Mesendoderm (in vitro differentiated cells): ENCODE measurements at regions not wholly inside any gene's neighbourhood (a gene's known extent, or its start where the extent isn't known, plus 50 kb on each side); places are given as distances from the start of the nearest gene placed in this dataset.

ENCODE experiments used
- DNase-seq: peaks from one replicate; pipeline ENCODE4 v3.0.0; 2013
- H2AK5ac ChIP-seq: 2 replicates; pipeline ENCODE4 v1.6.1; 2013; ENCODE audit warnings: low read length, inconsistent platforms
- H2BK120ac ChIP-seq: 2 replicates; pipeline ENCODE4 v1.6.1; 2013; ENCODE audit warnings: low read depth, mild to moderate bottlenecking, low read length, moderate library complexity, mixed read lengths
- H2BK15ac ChIP-seq: replicated peaks from 2 replicates; pipeline ENCODE4 v1.6.1; 2013; ENCODE audit warnings: low read depth, mild to moderate bottlenecking, moderate library complexity
- H2BK5ac ChIP-seq: 2 replicates; pipeline ENCODE4 v1.6.1; 2013; ENCODE audit warnings: low read length, inconsistent platforms
- H3K18ac ChIP-seq: 2 replicates; pipeline ENCODE4 v1.6.1; 2013; ENCODE audit warnings: mild to moderate bottlenecking, low read length, mixed read lengths
- H3K23ac ChIP-seq: one replicate; pipeline ENCODE4 v1.6.1; 2013; ENCODE audit warnings: low read length
- H3K27ac ChIP-seq: 2 replicates; pipeline ENCODE4 v1.5.1; 2013; ENCODE audit warnings: low read depth, mild to moderate bottlenecking, inconsistent platforms, low read length, moderate library complexity
- H3K27me3 ChIP-seq: 2 replicates; pipeline ENCODE4 v1.6.1; 2013; ENCODE audit warnings: low read length, control low read depth, mild to moderate bottlenecking, inconsistent platforms; ENCODE audit not compliant: insufficient read depth, poor library complexity
- H3K36me3 ChIP-seq: 2 replicates; pipeline ENCODE4 v1.6.1; 2013; ENCODE audit warnings: low read length, inconsistent platforms; ENCODE audit not compliant: control insufficient read depth, insufficient read depth
- H3K4ac ChIP-seq: one replicate; pipeline ENCODE4 v1.6.1; 2013; ENCODE audit warnings: low read depth, mild to moderate bottlenecking, low read length, moderate library complexity
- H3K4me1 ChIP-seq: 2 replicates; pipeline ENCODE4 v1.6.1; 2013; ENCODE audit warnings: low read depth, low read length, inconsistent platforms; ENCODE audit not compliant: control insufficient read depth
- H3K4me2 ChIP-seq: 2 replicates; pipeline ENCODE4 v1.6.1; 2013; ENCODE audit warnings: low read length
- H3K4me3 ChIP-seq: 2 replicates; pipeline ENCODE4 v1.5.1; 2013; ENCODE audit warnings: mild to moderate bottlenecking, low read length
- H3K56ac ChIP-seq: one replicate; pipeline ENCODE4 v1.6.1; 2013; ENCODE audit warnings: low read length
- H3K79me1 ChIP-seq: 2 replicates; pipeline ENCODE4 v1.6.1; 2013; ENCODE audit warnings: low read length, inconsistent platforms
- H3K79me2 ChIP-seq: 2 replicates; pipeline ENCODE4 v1.6.1; 2013; ENCODE audit warnings: mild to moderate bottlenecking, low read length; ENCODE audit not compliant: control insufficient read depth, insufficient read depth
- H3K9ac ChIP-seq: 2 replicates; pipeline ENCODE4 v1.6.1; 2013; ENCODE audit warnings: low read length, inconsistent platforms
- H4K5ac ChIP-seq: one replicate; pipeline ENCODE4 v1.6.1; 2013; ENCODE audit warnings: low read length
- H4K8ac ChIP-seq: one replicate; pipeline ENCODE4 v1.6.1; 2013; ENCODE audit warnings: low read depth, mild to moderate bottlenecking, control low read depth, low read length, moderate library complexity
- WGBS: extraction: QIAGEN DNeasy Blood & Tissue Kit; methylation state at CpG from one replicate; pipeline ENCODE4 v1.1.7; 2013; ENCODE audit warnings: low lambda C conversion rate, missing lambda C conversion rate; ENCODE audit not compliant: insufficient coverage; ENCODE audit errors: extremely low coverage; 5-methylcytosine and 5-hydroxymethylcytosine counted together

DNA sequence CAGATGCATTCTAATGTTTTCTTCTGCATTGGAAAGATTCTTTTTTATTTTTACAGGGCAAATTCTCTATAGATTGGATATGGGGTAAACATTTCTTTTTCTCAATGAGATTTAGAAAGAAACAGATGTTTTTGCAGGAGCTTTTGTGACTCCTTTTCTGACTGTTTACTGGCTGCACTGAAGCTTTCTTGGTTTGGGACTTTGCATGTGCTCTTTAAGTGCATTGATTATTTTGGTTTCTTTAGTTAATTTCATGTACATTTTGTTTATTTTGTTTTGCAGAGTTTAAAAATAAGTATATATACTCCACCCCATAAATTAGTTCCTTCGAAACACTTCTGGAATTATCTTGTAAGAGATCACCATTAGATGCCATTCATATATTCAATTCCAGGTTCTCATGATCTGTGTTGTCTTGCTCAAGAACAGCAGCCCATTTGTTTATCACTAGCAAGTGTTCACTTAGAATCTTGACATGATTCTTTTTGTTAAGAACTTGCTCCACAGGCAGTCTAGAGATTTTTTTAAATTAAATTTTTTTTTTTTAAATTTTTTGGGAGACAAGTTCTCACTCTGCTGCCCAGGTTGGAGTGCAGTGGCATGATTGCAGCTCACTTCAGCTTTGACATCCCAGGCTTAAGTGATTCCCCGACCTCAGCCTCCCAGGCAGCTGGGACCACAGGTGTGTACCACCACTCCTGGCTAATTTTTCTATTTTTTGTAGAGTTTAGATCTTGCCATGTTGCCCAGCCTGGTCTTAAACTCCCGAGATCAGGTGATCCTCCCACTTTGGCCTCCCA is 233.7 kb downstream of the MYCN start:
- no peak for DNase-seq
- Histone ChIP-seq H3K27ac (no peak overlapping the region), H3K79me2 (no peaks in the 10 kb centered on the region), H4K5ac (no peak overlapping the region), H3K4me3 (no peak overlapping the region), H3K56ac (no peak overlapping the region), H3K4me2 (no peak overlapping the region), H2BK5ac (no peak overlapping the region), H2BK15ac (no peak overlapping the region), H3K4me1 (no peaks in the 10 kb centered on the region), H3K4ac (no peak overlapping the region), H3K9ac (no peak overlapping the region), H2AK5ac (no peak overlapping the region), H3K36me3 (no peaks in the 10 kb centered on the region), H3K18ac (no peak overlapping the region), H4K8ac (no peak overlapping the region), H3K79me1 (no peaks in the 10 kb centered on the region), H3K23ac (no peak overlapping the region), H2BK120ac (no peak overlapping the region), H3K27me3 (no peaks in the 10 kb centered on the region)
- no CpG with 5 or more reads among the region's 3 CpGs for WGBS

DNA sequence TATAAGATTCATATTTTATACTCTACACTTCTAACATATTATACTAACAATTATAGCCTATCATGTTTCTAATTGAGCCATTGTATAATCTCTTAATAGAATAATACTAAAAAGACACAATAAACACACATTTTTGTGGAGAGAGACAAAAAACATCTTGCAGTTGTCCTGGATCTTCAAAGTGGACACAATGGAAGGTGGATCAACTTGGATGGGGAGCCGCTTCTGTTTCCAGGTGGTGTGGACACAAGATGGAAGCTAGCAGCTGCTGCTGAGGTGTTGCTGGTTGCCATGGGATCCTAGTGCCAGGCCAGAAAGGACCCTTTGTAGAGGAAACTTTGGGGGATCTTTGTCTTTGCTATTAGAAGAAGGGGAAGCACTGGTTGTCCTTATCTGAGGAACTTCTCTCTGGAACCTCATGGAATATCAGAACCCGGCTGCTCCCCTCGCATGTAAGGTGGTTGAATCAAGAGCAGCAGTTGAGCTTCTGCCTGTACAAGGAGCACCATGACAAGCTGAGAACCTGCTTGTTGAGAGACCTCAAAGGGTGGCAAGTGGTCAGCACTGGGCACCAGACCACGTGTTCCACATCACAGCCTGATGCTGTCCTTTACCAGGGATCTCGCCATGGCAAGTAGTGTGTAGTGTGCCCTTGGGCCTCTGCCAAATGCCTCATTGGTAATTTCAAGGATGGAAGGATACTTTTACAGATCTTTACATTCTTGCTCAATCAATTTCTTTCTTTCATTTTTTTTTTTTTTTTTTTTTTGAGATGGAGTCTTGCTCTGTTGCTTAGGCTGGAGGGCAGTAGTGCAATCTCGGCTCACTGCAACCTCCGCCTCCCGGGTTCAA is 232.2 kb downstream of the MYCN start:
- no peak overlapping the region for H3K4ac ChIP-seq
- H3K9ac ChIP-seq: no peak overlapping the region
- no peak overlapping the region for H3K23ac ChIP-seq
- H3K56ac ChIP-seq: no peak overlapping the region
- no peaks in the 10 kb centered on the region for H3K79me1 ChIP-seq
- no peak overlapping the region for H3K4me2 ChIP-seq
- H2BK5ac ChIP-seq: no peak overlapping the region
- no peaks in the 10 kb centered on the region for H3K27me3 ChIP-seq
- H3K18ac ChIP-seq: no peak overlapping the region
- H2BK15ac ChIP-seq: no peak overlapping the region
- no peak overlapping the region for H3K4me3 ChIP-seq
- H3K27ac ChIP-seq: no peak overlapping the region
- no peak overlapping the region for H4K8ac ChIP-seq
- WGBS: no CpG with 5 or more reads among the region's 8 CpGs
- H2BK120ac ChIP-seq: no peak overlapping the region
- no peaks in the 10 kb centered on the region for H3K4me1 ChIP-seq
- no peak for DNase-seq
- no peak overlapping the region for H4K5ac ChIP-seq
- no peak overlapping the region for H2AK5ac ChIP-seq
- H3K36me3 ChIP-seq: no peaks in the 10 kb centered on the region
- H3K79me2 ChIP-seq: no peaks in the 10 kb centered on the region

DNA sequence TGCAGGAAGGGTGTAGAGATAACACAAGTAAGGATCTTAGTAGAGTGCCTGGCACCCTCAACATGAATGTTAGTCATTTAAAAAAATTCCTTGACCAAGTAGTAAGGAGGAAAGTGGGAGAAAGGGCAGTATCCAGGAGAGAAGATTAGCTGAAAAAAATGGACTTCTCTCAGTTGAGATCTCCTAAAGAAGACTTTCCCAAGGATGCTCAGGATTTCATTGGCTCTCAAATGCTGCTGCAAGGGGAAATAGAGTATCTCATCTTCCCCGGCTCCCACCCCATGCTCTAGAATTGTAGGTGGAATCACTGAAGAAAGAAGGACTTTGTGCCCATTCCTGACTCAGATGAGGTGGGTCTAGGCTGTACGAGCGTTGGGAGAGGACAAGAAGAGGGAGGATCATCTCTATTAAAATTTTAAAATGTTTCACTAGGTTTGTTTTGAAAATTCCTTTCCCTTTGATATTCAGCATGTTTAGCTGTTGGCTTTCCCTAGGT is 231.1 kb downstream of the MYCN start:
- H3K4me1 ChIP-seq: no peaks in the 10 kb centered on the region
- no peaks in the 10 kb centered on the region for H3K36me3 ChIP-seq
- no peak overlapping the region for H3K4ac ChIP-seq
- no peak overlapping the region for H3K9ac ChIP-seq
- no peak overlapping the region for H3K56ac ChIP-seq
- no peak overlapping the region for H3K27ac ChIP-seq
- H2BK120ac ChIP-seq: no peak overlapping the region
- no peak overlapping the region for H3K18ac ChIP-seq
- no peak overlapping the region for H2BK15ac ChIP-seq
- no peak overlapping the region for H3K23ac ChIP-seq
- no peak overlapping the region for H3K4me3 ChIP-seq
- no peaks in the 10 kb centered on the region for H3K79me2 ChIP-seq
- H3K79me1 ChIP-seq: no peaks in the 10 kb centered on the region
- no peak for DNase-seq
- H2AK5ac ChIP-seq: no peak overlapping the region
- no peak overlapping the region for H2BK5ac ChIP-seq
- no peak overlapping the region for H4K8ac ChIP-seq
- H3K27me3 ChIP-seq: no peaks in the 10 kb centered on the region
- no peak overlapping the region for H3K4me2 ChIP-seq
- no peak overlapping the region for H4K5ac ChIP-seq
- WGBS: no CpG with 5 or more reads among the region's 3 CpGs

DNA sequence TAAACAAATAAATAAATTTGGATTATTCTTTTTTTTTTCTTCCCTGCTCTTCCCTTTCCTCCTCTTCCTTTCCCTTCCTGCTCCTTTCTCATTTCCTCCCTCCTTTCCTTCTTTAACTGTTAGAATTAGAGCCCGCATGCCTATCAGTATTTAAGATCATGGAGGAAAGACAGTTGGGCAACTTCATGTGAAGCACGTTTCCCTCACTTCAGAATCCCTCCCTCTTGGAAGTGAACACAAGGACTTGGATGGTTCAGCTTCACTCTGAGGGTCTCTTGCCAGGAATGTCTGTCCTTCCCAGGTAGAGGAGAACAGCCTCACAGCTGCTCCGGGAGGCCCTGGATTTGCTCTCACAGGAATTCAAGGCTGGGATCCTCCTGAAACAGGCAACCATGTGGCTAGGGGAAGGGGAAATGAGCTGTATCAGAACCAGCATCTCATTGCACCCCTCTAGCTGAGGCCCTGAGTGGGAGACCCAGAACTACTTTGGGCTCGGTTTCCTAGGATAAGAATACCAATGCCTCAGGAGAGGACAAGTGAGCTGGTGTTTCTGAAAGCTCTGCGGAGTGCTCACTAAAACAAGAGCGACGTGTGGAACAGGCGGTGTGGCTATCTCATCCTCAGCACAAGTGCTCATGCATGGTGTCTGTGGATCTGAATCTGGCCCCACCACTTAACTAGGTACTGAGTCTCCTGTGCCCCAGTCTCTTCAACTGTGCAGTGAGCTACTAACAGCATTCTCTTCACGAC is 230.5 kb downstream of the MYCN start:
- DNase-seq: no peak
- Histone ChIP-seq H2AK5ac (no peak overlapping the region), H3K4me1 (no peaks in the 10 kb centered on the region), H3K18ac (no peak overlapping the region), H3K23ac (no peak overlapping the region), H3K79me2 (no peaks in the 10 kb centered on the region), H3K27ac (no peak overlapping the region), H2BK15ac (no peak overlapping the region), H3K79me1 (no peaks in the 10 kb centered on the region), H3K36me3 (no peaks in the 10 kb centered on the region), H3K4ac (no peak overlapping the region), H3K56ac (no peak overlapping the region), H3K4me3 (no peak overlapping the region), H3K9ac (no peak overlapping the region), H2BK120ac (no peak overlapping the region), H4K8ac (no peak overlapping the region), H4K5ac (no peak overlapping the region), H3K27me3 (no peaks in the 10 kb centered on the region), H2BK5ac (no peak overlapping the region), H3K4me2 (no peak overlapping the region)
- no CpG with 5 or more reads among the region's 9 CpGs for WGBS

DNA sequence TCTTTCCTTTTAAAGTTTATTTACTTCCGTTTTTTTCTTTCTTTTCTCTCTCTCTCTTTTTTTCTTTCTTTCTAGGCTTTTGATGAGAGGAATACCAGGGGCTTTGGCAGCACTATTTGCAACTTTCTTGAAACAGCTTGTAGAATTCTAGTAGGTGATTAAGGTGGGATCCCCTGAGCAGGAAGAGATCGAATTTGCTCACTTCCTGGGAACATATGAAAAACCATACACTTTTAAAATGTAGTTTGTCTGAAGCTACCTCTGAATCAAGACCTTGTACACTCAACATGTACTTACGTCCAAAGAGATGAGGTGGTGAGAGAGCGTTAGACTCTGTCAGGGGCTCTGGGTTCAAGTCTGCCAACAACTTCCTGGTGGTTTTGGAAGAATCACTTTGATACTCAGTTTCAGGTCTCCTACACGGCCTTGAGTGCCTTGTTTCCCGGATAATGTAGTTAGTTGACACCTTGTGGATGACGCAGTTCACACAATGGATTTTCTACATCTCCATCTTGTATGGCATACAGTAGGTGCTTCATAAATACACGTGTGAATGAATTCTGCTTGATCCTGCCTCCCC is 229.1 kb downstream of the MYCN start:
- Histone ChIP-seq H3K79me1 (no peaks in the 10 kb centered on the region), H3K23ac (no peak overlapping the region), H3K79me2 (no peaks in the 10 kb centered on the region), H2BK5ac (no peak overlapping the region), H3K18ac (no peak overlapping the region), H4K8ac (no peak overlapping the region), H3K27ac (no peak overlapping the region), H3K27me3 (no peaks in the 10 kb centered on the region), H3K4ac (no peak overlapping the region), H3K4me3 (no peak overlapping the region), H2BK120ac (no peak overlapping the region), H3K36me3 (no peaks in the 10 kb centered on the region), H2BK15ac (no peak overlapping the region), H2AK5ac (no peak overlapping the region), H3K56ac (no peak overlapping the region), H4K5ac (peak overlapping the region; percentile 6), H3K4me2 (no peak overlapping the region), H3K4me1 (no peaks in the 10 kb centered on the region), H3K9ac (no peak overlapping the region)
- WGBS: 100% methylated on average over 1 of the region's 8 CpGs
- no peak for DNase-seq
